GM21576 (cell line): ENCODE measurements at regions not wholly inside any gene's neighbourhood (a gene's known extent, or its start where the extent isn't known, plus 50 kb on each side); places are given as distances from the start of the nearest gene placed in this dataset.
A peak's percentile ranks its signal among the peaks of the same experiment; 100 is the strongest.
"Not testable (repeated sequence)": the region's sequence is repeated elsewhere in the genome, so short reads cannot be mapped to it uniquely, and the experiment has no call there.

Experiments
- ATAC-seq: cut with Tn5 transposase; IDR thresholded peaks from one replicate; pipeline ENCODE4 v1.9.1; 2021; ENCODE audit warnings: mild to moderate bottlenecking, moderate library complexity; ENCODE audit not compliant: unreplicated experiment

GRCh38 chr1:761791-762190 is 75.3 kb upstream of the OR4F16 start:
- ATAC-seq: not testable (repeated sequence)

GRCh38 chr1:771449-771848 is 85.0 kb upstream of the OR4F16 start:
- not testable (repeated sequence) for ATAC-seq

- ATAC-seq: not testable (repeated sequence)
Measured at GRCh38 chr1:777480-778180, 91.2 kb upstream of the OR4F16 start.

- peak; percentile 100 for ATAC-seq
Measured at GRCh38 chr1:778451-779278, 92.2 kb upstream of the OR4F16 start.

- ATAC-seq: not testable (repeated sequence)
Measured at GRCh38 chr1:779621-780020, 93.2 kb upstream of the OR4F16 start.

GRCh38 chr1:788835-789234 is 102.4 kb upstream of the OR4F16 start:
- ATAC-seq: no peak

- ATAC-seq: not testable (repeated sequence)
Measured at GRCh38 chr1:789606-790005, 103.2 kb upstream of the OR4F16 start.

GRCh38 chr1:790388-790930 is 104.0 kb upstream of the OR4F16 start:
- ATAC-seq: not testable (repeated sequence)

GRCh38 chr1:794310-794709 is 107.9 kb upstream of the OR4F16 start:
- not testable (repeated sequence) for ATAC-seq

GRCh38 chr1:794918-795584 is 108.6 kb upstream of the OR4F16 start:
- not testable (repeated sequence) for ATAC-seq

GRCh38 chr1:797649-798048 is 111.2 kb upstream of the OR4F16 start:
- not testable (repeated sequence) for ATAC-seq

- not testable (repeated sequence) for ATAC-seq
Measured at GRCh38 chr1:800397-800796, 113.9 kb upstream of the OR4F16 start.

- peak; percentile 81 for ATAC-seq
Measured at GRCh38 chr1:804378-805115, 118.1 kb upstream of the OR4F16 start.

- ATAC-seq: not testable (repeated sequence)
Measured at GRCh38 chr1:805310-805709, 118.4 kb upstream of the SAMD11 start.

GRCh38 chr1:807066-807465 is 116.7 kb upstream of the SAMD11 start:
- not testable (repeated sequence) for ATAC-seq

- ATAC-seq: not testable (repeated sequence)
Measured at GRCh38 chr1:807699-808390, 115.9 kb upstream of the SAMD11 start.

GRCh38 chr1:810949-811348 is 112.8 kb upstream of the SAMD11 start:
- ATAC-seq: not testable (repeated sequence)

- ATAC-seq: not testable (repeated sequence)
Measured at GRCh38 chr1:812535-813127, 111.1 kb upstream of the SAMD11 start.

- ATAC-seq: not testable (repeated sequence)
Measured at GRCh38 chr1:814543-814942, 109.2 kb upstream of the SAMD11 start.
